HFFc6 (cell line): ENCODE measurements at regions not wholly inside any gene's neighbourhood (a gene's known extent, or its start where the extent isn't known, plus 50 kb on each side); places are given as distances from the start of the nearest gene placed in this dataset.

Source experiments
- DNase-seq: peaks from one replicate; pipeline ENCODE4 v3.0.0-alpha.2; 2018
- H3K27ac Mint-ChIP-seq: 2 replicates; pipeline ENCODE4 v1.8.0; 2020; ENCODE audit warnings: mild to moderate bottlenecking, mixed read lengths
- H3K27me3 Mint-ChIP-seq: 2 replicates; pipeline ENCODE4 v1.8.0; 2021; ENCODE audit warnings: mild to moderate bottlenecking, moderate library complexity, mixed read lengths; ENCODE audit not compliant: insufficient read depth
- H3K36me3 Mint-ChIP-seq: 2 replicates; pipeline ENCODE4 v1.8.0; 2021; ENCODE audit warnings: low read depth, mixed read lengths
- H3K4me1 Mint-ChIP-seq: 2 replicates; pipeline ENCODE4 v1.8.0; 2020; ENCODE audit warnings: low read depth, mixed read lengths
- H3K4me3 Mint-ChIP-seq: 2 replicates; pipeline ENCODE4 v1.8.0; 2020; ENCODE audit warnings: mild to moderate bottlenecking, moderate library complexity, mixed read lengths
- H3K9me3 Mint-ChIP-seq: 2 replicates; pipeline ENCODE4 v1.8.0; 2020; ENCODE audit warnings: mild to moderate bottlenecking, mixed read lengths
- TF ChIP-seq, protein P1 (sequence below): fragments of 200-600 bp; sonication (generic); IDR thresholded peaks from 2 replicates; pipeline ENCODE4 v1.5.0; 2021; ENCODE audit warnings: antibody characterized with exemption, mild to moderate bottlenecking

DNA sequence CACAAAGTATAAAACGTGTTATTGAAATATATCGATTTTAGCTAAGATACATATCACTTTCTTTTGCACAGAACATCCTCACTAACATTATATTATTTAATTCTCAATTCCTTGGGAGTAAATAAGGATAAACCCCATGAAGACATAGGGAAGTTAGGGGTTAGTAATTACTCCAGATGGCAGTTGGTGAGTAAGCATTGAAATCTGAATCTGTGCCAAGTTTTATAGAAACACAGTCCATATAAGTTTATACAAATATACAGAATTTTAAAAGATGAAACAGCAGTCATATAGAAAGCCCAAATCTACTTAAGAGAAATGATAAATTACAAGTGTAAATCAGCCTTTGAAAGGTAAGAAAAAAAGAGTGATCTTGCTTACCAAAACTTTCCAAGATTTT is 200.4 kb upstream of the SYT10 start:
- no peaks in the 10 kb centered on the region for H3K27me3 Mint-ChIP-seq
- no peaks in the 10 kb centered on the region for H3K36me3 Mint-ChIP-seq
- no peak overlapping the region for H3K4me3 Mint-ChIP-seq
- no peak overlapping the region for H3K27ac Mint-ChIP-seq
- DNase-seq, result no peak
- TF ChIP-seq, protein P1, sequence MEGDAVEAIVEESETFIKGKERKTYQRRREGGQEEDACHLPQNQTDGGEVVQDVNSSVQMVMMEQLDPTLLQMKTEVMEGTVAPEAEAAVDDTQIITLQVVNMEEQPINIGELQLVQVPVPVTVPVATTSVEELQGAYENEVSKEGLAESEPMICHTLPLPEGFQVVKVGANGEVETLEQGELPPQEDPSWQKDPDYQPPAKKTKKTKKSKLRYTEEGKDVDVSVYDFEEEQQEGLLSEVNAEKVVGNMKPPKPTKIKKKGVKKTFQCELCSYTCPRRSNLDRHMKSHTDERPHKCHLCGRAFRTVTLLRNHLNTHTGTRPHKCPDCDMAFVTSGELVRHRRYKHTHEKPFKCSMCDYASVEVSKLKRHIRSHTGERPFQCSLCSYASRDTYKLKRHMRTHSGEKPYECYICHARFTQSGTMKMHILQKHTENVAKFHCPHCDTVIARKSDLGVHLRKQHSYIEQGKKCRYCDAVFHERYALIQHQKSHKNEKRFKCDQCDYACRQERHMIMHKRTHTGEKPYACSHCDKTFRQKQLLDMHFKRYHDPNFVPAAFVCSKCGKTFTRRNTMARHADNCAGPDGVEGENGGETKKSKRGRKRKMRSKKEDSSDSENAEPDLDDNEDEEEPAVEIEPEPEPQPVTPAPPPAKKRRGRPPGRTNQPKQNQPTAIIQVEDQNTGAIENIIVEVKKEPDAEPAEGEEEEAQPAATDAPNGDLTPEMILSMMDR, result no peak
- peaks cover 21% of the 10 kb centered on the region for H3K9me3 Mint-ChIP-seq
- H3K4me1 Mint-ChIP-seq, result no peaks in the 10 kb centered on the region

DNA sequence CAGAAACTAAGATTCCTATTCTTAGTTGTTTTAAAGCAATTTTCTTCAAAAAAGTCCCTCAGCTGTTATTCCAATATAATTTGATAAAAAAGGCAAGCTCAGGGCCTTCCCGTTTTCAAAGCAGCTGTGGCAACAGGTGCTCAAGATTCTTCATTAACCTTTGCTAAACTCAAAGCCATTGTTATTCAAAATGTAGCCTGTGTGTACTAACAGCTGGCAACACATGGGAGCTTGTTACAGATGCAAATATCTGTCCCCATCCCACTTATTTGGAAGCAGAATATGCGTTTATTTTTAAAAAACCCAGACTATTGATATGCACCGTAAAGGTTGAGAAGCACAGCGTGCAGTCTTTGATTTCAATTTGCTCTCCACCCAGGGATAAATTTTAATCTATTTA is 210.4 kb upstream of the SYT10 start:
- H3K27me3 Mint-ChIP-seq, result no peaks in the 10 kb centered on the region
- H3K4me3 Mint-ChIP-seq, result no peak overlapping the region
- no peaks in the 10 kb centered on the region for H3K36me3 Mint-ChIP-seq
- H3K4me1 Mint-ChIP-seq, result no peaks in the 10 kb centered on the region
- H3K27ac Mint-ChIP-seq, result no peak overlapping the region
- TF ChIP-seq, protein P1, result no peak
- H3K9me3 Mint-ChIP-seq, result peaks cover 38% of the 10 kb centered on the region
- DNase-seq, result no peak

DNA sequence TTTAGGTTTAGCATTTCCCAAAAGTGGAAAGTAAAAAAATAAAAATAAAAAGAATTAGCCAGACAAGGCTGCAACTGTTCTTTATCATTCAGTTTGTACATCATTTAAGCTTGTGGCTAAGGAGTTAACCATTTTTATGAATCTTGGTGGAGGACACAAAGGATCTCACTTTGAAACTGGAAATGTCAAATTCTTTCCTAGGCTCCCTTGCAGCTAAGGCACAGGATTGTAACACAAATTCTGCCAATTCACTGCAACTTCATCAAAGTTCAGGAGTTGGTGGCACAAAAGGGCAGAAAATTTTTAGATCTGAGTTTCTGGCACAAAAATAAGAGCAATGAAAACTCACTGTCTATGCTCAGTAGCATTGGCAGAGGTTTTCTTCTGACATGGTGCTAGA is 211.2 kb upstream of the SYT10 start:
- no peak for DNase-seq
- peaks cover 39% of the 10 kb centered on the region for H3K9me3 Mint-ChIP-seq
- H3K27ac Mint-ChIP-seq, result no peak overlapping the region

GRCh38 chr12:33653362-33653761 is 213.7 kb upstream of the SYT10 start:
- Mint-ChIP-seq H3K27ac (no peak overlapping the region), H3K36me3 (no peaks in the 10 kb centered on the region), H3K4me3 (no peak overlapping the region), H3K9me3 (peaks cover 33% of the 10 kb centered on the region), H3K4me1 (no peaks in the 10 kb centered on the region), H3K27me3 (no peaks in the 10 kb centered on the region; the same call in 1 of the 2 replicates)
- TF ChIP-seq, protein P1, result no peak
- no peak for DNase-seq

More for the DNA sequence above, 211.2 kb upstream of the SYT10 start:
- TF ChIP-seq, protein P1, result no peak
- Mint-ChIP-seq H3K27me3 (no peaks in the 10 kb centered on the region), H3K36me3 (no peaks in the 10 kb centered on the region), H3K4me3 (no peak overlapping the region), H3K4me1 (no peaks in the 10 kb centered on the region)

GRCh38 chr12:33654313-33654712 is 214.7 kb upstream of the SYT10 start:
- Mint-ChIP-seq H3K36me3 (no peaks in the 10 kb centered on the region), H3K27ac (no peak overlapping the region)
- TF ChIP-seq, protein P1, result no peak

DNA sequence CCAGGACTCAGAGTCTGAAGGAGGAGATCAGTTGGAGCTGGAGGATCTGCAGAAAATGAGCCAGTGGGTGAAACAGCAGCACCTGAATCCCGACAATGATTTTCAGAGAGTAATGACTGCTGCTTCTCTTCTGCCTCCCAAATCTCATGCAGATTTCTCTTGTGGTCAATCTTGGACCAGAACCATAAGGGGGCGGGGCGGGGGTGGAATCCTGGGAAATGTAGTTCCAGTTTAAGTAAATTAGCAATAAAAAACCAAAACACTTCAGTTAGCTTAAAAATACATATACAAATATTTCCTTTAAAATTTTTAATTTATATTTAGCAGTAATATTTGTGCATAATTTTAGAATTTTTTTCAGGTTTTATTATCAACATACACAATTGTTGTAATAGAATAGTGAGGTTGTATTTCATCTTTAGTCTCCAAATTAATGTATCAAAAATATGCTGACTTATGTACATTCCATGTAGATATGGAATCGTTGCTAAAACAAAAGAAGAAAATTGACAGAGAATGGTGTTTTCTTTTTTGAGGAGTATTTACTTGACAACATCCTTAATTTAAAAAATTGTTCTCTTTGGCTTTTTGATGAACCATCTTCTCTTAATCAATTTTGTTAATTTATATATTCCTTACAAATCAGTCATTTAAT is 223.5 kb upstream of the SYT10 start:
- Mint-ChIP-seq H3K4me3 (no peak overlapping the region), H3K9me3 (peaks cover 16% of the 10 kb centered on the region), H3K4me1 (no peaks in the 10 kb centered on the region), H3K27me3 (no peaks in the 10 kb centered on the region), H3K36me3 (no peaks in the 10 kb centered on the region), H3K27ac (no peak overlapping the region)
- TF ChIP-seq, protein P1, result no peak
- DNase-seq, result no peak

More at GRCh38 chr12:33654313-33654712, 214.7 kb upstream of the SYT10 start:
- H3K4me3 Mint-ChIP-seq, result no peak overlapping the region
- no peaks in the 10 kb centered on the region for H3K4me1 Mint-ChIP-seq
- H3K27me3 Mint-ChIP-seq, result no peaks in the 10 kb centered on the region; the same call in 1 of the 2 replicates
- peaks cover 33% of the 10 kb centered on the region for H3K9me3 Mint-ChIP-seq
- no peak for DNase-seq
